ENCODE measurements at regions not wholly inside any gene's neighbourhood (a gene's known extent, or its start where the extent isn't known, plus 50 kb on each side); places are given as distances from the start of the nearest gene placed in this dataset.
"Not testable (repeated sequence)": the region's sequence is repeated elsewhere in the genome, so short reads cannot be mapped to it uniquely, and the experiment has no call there.

DNA sequence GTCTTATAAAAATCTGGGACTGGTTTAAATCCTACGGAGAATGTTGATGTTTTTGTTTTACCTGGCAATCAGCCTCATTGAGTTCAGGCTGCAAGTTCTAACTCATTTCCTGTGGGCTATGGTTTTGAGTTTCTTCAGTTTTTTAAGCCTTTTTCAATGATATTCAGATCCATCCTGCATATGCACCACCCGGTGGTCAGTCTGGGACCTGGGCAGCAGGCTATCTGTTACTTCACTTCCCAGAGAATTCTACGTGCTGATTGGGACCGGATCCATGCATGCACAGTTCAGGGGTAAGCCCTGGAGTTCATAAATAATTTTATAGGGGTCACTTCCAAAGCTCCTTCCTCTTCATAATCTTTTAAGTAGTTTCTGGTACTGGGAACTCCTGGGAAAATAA, 339.2 kb upstream of the HNRNPA3 start:
- intact Hi-C loops (cut with DNase I), result no loop called here
- 49% methylated on average over 4 of the region's 4 CpGs for WGBS, 2 donors
- H3K9me3 ChIP-seq, result peaks cover 0 to 27% (median 10%) of the 10 kb centered on the region in 11 donors

DNA sequence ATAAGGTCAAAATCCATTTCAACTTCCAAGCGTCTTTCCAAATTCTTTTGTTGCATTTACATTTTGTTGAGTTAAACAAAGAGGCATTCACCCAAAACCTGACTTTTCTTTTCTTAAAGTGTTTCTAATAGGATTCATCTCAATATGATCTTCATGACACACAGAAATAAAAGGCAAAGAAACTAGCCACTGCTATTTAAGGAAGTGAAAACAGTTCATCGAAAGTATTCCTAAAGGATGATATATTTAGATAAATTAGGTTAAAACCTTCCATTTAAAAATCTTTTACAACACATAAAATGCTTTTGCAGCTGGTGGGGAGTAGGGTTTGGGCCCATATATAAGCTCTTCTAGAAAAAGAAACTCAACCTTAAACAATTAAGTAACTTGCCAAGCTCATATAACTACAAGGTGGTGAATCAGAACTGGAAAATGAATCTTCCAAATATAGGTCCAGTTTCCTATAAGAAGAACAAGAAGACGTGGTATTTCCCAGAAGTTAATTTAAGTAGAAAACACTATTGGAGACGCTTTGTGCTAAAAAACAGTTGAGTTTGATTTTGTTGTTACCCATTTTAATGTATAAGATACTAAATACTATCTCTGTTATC, 336.0 kb upstream of the HNRNPA3 start:
- no peaks in the 10 kb centered on the region for H3K36me3 ChIP-seq
- 78 to 81% methylated on average over 4 of the region's 4 CpGs for WGBS, 2 donors
- no peaks in the 10 kb centered on the region for H3K4me1 ChIP-seq

More for the DNA sequence above, 339.2 kb upstream of the HNRNPA3 start:
- Histone ChIP-seq H3K4me1 (no peaks in the 10 kb centered on the region), H3K36me3 (no peaks in the 10 kb centered on the region), H3K27me3 (peaks cover 0 to 21% (median 0%) of the 10 kb centered on the region in 7 donors), H3K4me3 (no peak overlapping the region), H3K27ac (no peak overlapping the region)
- ATAC-seq (no peak), DNase-seq (no peak)
- TF ChIP-seq, protein P1, sequence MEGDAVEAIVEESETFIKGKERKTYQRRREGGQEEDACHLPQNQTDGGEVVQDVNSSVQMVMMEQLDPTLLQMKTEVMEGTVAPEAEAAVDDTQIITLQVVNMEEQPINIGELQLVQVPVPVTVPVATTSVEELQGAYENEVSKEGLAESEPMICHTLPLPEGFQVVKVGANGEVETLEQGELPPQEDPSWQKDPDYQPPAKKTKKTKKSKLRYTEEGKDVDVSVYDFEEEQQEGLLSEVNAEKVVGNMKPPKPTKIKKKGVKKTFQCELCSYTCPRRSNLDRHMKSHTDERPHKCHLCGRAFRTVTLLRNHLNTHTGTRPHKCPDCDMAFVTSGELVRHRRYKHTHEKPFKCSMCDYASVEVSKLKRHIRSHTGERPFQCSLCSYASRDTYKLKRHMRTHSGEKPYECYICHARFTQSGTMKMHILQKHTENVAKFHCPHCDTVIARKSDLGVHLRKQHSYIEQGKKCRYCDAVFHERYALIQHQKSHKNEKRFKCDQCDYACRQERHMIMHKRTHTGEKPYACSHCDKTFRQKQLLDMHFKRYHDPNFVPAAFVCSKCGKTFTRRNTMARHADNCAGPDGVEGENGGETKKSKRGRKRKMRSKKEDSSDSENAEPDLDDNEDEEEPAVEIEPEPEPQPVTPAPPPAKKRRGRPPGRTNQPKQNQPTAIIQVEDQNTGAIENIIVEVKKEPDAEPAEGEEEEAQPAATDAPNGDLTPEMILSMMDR (IDR thresholded peaks at IDR 0.05), result no peak

DNA sequence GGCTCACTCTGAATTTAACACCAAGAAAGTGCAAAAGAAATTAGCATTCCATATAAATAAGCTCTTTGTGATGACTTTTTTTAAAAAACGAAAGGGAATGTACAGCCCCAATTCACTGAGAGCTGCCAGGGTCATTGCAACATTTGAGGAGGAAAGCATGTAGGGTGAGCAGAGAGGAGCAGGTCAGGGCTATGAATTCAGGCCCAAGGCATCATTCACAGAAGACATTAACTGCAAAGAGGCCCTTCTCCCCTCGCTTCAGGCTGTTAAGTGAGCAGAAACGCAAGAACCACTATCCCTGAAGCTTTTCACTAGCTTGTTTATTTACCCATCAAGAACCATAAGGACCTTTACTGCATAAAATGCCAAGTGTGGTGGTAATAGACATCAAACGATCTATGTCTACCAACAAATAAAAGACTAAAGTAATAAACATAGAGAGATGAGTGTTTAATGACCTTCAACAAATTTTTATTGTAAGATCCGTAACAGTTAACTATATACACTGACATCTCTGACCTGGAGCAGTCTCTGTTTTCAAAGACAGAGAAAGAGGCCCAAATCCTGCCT, 333.1 kb upstream of the HNRNPA3 start:
- no peak for ATAC-seq
- intact Hi-C loops (cut with DNase I), result no loop called here
- no peak overlapping the region for H3K27ac ChIP-seq

More for the DNA sequence above, 336.0 kb upstream of the HNRNPA3 start:
- H3K9me3 ChIP-seq, result peaks cover 0 to 20% (median 0%) of the 10 kb centered on the region in 11 donors
- intact Hi-C loops (cut with DNase I), result no loop called here
- H3K27me3 ChIP-seq, result peaks cover 0 to 21% (median 0%) of the 10 kb centered on the region in 7 donors
- DNase-seq, result no peak
- ATAC-seq, result no peak
- no peak overlapping the region for H3K27ac ChIP-seq
- no peak overlapping the region for H3K4me3 ChIP-seq
- TF ChIP-seq, protein P1 (IDR thresholded peaks at IDR 0.05), result no peak

DNA sequence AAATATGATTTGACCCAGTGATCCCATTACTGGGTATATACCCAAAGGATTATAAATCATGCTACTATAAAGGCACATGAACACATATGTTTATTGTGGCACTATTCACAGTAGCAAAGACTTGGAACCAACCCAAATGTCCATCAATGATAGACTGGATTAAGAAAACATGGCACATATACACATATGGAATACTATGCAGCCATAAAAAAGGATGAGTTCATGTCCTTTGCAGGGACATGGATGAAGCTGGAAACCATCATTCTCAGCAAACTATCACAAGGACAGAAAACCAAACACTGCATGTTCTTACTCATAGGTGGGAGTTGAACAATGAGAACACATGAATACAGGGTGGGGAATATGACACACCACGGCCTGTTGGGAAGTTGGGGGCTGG, 330.5 kb upstream of the HNRNPA3 start:
- ATAC-seq; H3K27ac ChIP-seq; H3K4me1 ChIP-seq; H3K27me3 ChIP-seq; H3K36me3 ChIP-seq; H3K4me3 ChIP-seq; intact Hi-C loops (cut with DNase I); DNase-seq: not testable (repeated sequence)
- 85 to 89% methylated on average over 1 of the region's 1 CpG for WGBS, 2 donors
- peaks cover 0 to 10% (median 0%) of the 10 kb centered on the region in 11 donors for H3K9me3 ChIP-seq

More for the DNA sequence above, 333.1 kb upstream of the HNRNPA3 start:
- no peak overlapping the region for H3K4me3 ChIP-seq
- no peaks in the 10 kb centered on the region for H3K36me3 ChIP-seq
- WGBS, 2 donors, result 76 to 87% methylated on average over 5 of the region's 5 CpGs
- H3K9me3 ChIP-seq, result peaks cover 0 to 10% (median 0%) of the 10 kb centered on the region in 11 donors
- H3K4me1 ChIP-seq, result no peaks in the 10 kb centered on the region
- no peak for DNase-seq
- peaks cover 0 to 16% (median 0%) of the 10 kb centered on the region in 7 donors for H3K27me3 ChIP-seq
- TF ChIP-seq, protein P1 (IDR thresholded peaks at IDR 0.05), result no peak

Data from heart right ventricle (tissue), 16 donors.